SHP77 treated with DMSO at 0.1 percent for 48 hours (cell line): ENCODE measurements at regions not wholly inside any gene's neighbourhood (a gene's known extent, or its start where the extent isn't known, plus 50 kb on each side); places are given as distances from the start of the nearest gene placed in this dataset.
"Not testable (repeated sequence)": the region's sequence is repeated elsewhere in the genome, so short reads cannot be mapped to it uniquely, and the experiment has no call there.

ENCODE experiments used
- DNase-seq: peaks from one replicate; lab custom pipeline; 2025; lab: John Stamatoyannopoulos, UW

GRCh38 chr5:159456722-159457465, 126.6 kb upstream of the IL12B start:
- DNase-seq: no peak

- DNase-seq: no peak
These were observed 128.0 kb upstream of the IL12B start for GRCh38 chr5:159458217-159458711.

GRCh38 chr5:159459132-159459627, 128.9 kb upstream of the IL12B start:
- no peak for DNase-seq

DNA sequence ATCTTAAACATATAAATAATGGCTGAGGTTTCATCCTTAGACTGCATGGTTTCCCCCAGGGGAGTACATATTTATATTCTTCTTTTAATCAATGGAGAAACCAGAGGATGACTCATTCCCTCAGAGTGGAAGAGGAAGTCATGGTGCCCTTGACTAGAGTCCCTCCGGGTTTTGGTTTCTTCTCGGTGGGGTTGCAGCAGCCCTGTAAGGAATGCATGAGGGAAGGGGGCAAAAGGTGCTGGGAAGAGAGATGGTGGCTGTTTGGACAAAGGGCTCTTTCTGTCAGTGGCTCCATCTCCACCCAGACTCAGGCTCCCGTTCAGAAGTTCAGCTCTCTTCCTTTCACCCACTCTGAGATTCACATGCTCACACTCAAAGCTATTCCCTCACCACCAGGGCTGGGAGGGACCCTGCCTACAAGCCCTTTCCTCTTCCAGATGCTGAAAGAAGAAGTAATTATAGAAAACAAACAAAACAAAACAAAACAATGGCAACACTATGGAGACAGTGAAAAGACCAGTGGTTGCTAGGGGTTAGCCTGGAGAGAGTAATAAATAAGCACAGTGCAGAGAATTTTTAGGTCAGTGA, 129.8 kb upstream of the IL12B start:
- no peak for DNase-seq

- no peak for DNase-seq
These were observed 133.5 kb upstream of the IL12B start for GRCh38 chr5:159463590-159464321.

GRCh38 chr5:159465604-159466003, 135.3 kb upstream of the IL12B start:
- DNase-seq: no peak

GRCh38 chr5:159467666-159468065, 137.4 kb upstream of the IL12B start:
- DNase-seq: no peak

- no peak for DNase-seq
These were observed 139.4 kb upstream of the IL12B start for GRCh38 chr5:159469496-159470372.

DNA sequence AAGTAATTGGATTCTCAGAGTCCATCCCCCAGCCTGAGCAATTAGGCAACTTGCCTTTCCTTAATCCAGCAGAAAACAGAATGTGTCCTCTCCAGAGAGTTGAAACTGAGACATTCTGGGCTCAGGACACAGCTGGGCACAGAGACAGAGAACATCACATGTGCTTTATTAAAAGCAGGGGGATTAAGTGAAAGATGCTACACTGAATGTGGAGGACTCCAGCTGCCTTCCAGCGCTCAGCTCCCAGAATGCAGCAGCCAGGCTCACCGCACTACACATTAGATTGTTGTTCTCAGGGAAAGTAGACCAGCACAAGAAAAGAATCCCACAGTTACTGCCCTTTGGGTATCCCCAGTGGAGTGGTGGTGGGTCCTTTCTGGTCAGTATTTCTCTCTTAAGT, 141.6 kb upstream of the IL12B start:
- no peak for DNase-seq

- no peak for DNase-seq
These were observed 144.7 kb upstream of the IL12B start for GRCh38 chr5:159475026-159475425.

GRCh38 chr5:159478950-159479349, 148.7 kb upstream of the IL12B start:
- DNase-seq: no peak

DNA sequence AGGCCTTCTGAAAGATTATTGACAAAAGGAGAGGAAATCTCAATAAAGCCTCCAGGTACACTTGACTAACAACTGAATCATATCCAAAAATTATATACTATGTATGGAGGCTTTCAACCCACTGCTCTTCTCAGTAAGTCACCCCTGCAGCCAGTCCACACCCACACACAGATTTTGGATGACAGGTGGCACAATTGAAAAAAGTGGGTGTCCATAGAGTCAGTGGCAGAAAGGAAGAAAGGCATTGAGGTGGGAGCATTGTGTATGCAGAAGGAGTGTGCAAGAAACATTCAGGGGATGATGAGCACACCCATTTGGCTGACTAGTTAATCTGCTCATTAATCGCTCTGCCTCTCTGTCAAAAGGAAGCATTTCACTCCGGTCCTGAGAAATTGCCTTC, 150.6 kb upstream of the IL12B start:
- no peak for DNase-seq

DNA sequence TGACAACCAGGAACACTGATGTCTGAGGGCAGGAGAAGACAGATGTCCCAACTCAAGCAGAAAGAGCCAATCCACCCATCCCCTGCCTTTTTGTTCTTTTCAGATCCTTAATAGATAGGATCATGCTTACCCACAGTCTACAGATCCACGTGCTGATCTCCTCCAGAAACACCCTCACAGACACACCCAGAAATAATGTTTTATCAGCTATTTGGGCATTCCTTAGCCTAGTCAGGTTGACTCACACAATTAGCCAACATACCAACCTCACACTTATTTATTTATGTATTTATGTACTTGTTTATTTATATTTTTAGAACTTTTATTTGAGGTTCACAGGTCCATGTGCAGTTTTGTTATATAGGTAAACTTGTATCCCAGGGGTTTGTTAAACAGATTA, 151.5 kb upstream of the IL12B start:
- DNase-seq: no peak

GRCh38 chr5:159486836-159487235, 156.5 kb upstream of the IL12B start:
- DNase-seq: no peak

DNA sequence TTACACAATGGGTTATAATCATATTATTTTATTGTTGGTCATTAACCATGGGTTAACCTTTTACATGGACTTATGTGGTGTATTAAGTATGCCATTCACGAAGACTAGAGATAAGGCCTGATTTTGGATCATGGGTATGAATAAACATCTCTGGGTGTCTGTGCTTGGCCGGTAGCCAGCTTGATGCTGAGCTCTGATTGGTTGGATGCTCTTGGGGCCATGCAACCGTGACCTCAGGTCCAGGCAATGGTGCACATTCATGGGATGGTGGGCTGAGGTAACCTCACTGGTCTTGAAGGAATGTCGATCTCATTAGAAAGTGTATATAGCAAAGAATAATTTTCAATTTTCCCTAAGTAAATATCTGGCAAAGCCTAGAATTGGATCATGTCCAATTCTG, 158.2 kb upstream of the IL12B start:
- DNase-seq: no peak

DNA sequence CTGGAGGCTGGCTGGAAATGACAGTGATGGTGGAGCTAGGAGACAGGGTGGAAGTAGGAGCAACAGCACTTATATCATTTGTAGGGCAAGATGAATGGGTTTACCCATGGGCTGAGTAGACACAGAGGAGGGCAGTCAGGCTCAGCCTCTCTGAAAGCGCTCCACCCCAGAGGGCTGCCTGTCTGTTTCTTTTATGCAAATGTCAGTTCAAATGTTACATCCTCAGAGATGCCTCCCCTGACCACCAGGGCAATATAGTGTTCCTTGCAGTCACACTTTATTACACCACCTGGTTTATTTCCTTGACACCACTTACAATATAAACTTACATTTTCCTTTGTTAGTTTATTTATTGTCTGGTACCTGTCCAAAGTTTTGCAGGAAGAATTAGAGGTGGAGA, 159.5 kb upstream of the IL12B start:
- no peak for DNase-seq

- DNase-seq: no peak
These were observed 160.2 kb upstream of the IL12B start for GRCh38 chr5:159490507-159490906.

DNA sequence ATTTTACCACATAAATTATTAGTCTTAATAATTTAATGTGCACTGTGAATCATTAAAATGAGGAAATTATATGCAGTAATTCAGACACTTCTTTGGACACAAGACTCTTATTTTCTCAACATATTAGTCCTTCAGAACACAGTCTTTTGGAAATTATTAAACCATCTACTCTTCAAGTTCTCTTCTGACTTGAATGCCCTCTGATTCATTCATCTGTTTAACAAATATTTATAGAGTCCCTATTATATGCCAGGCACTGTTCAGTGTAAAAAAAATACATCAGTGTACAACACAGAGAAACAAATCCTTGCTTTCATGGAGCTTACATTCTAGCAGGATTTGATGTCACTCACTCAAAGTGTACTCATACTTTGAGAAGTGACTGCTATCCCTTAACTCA, 163.4 kb upstream of the IL12B start:
- DNase-seq: no peak

DNA sequence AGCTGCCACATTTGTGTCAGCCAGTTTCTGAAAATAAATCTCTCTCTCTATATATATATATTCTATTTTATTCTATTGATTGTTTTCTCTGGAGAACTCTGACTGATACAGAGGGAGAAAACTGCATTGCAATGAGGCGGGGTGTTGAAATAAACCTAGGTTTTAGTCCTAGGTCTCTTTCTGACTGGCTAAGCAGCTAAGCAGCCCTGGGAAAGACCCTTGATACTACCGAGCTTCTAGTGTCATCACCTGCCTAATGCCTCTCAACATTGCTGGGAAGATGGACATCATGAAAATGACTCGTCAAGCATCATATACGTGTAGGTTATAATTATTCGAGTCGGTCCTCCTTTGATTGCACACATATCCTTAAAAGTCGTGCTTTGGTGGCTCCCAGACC, 166.5 kb upstream of the IL12B start:
- DNase-seq: no peak

GRCh38 chr5:159497221-159497620, 166.9 kb upstream of the IL12B start:
- DNase-seq: no peak

DNA sequence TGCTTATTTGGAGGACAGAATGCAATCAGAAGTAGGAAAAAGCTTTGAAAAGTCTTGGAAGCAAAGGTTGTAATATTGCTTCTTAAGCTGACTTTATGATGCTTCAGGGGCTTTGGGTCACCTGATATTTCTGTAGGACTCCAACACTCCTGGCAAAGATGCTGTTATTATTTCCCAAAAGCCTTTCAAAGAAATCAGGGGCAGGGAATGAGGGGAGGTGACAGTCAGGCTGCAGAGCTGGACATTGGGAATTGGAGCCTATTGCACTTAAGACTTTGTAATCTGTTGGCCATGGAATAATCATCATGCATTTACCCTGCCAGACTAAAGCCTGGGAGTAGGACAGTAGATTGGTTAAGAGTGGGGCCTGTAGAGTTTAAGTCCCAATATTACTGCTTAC, 168.3 kb upstream of the IL12B start:
- no peak for DNase-seq

DNA sequence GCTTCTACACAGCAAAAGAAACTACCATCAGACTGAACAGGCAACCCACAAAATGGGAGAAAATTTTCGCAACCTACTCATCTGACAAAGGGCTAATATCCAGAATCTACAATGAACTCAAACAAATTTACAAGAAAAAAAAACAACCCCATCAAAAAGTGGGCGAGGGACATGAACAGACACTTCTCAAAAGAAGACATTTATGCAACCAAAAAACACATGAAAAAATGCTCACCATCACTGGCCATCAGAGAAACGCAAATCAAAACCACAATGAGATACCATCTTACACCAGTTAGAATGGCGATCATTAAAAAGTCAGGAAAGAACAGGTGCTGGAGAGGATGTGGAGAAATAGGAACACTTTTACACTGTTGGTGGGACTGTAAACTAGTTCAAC, 171.8 kb upstream of the IL12B start:
- not testable (repeated sequence) for DNase-seq
